Chondrocyte (in vitro differentiated cells): ENCODE measurements at regions not wholly inside any gene's neighbourhood (a gene's known extent, or its start where the extent isn't known, plus 50 kb on each side); places are given as distances from the start of the nearest gene placed in this dataset.

Experiments used
- DNase-seq: peaks from one replicate; pipeline ENCODE4 v3.0.0; 2021; ENCODE audit warnings: mixed read lengths, low spot score
- H3K27ac Mint-ChIP-seq: one replicate; pipeline ENCODE4 v1.8.0; 2021; ENCODE audit warnings: mild to moderate bottlenecking, moderate library complexity, mixed read lengths; ENCODE audit not compliant: unreplicated experiment
- H3K27me3 Mint-ChIP-seq: 2 replicates; pipeline ENCODE4 v1.8.0; 2021; ENCODE audit warnings: low read depth, mixed read lengths
- H3K36me3 Mint-ChIP-seq: 2 replicates; pipeline ENCODE4 v1.8.0; 2021; ENCODE audit warnings: low read depth, mixed read lengths
- H3K4me1 Mint-ChIP-seq: 2 replicates; pipeline ENCODE4 v1.8.0; 2021; ENCODE audit warnings: low read depth, mild to moderate bottlenecking, mixed read lengths
- H3K4me3 Mint-ChIP-seq: one replicate; pipeline ENCODE4 v1.8.0; 2021; ENCODE audit warnings: mild to moderate bottlenecking, moderate library complexity, mixed read lengths; ENCODE audit not compliant: unreplicated experiment
- H3K9me3 Mint-ChIP-seq: 2 replicates; pipeline ENCODE4 v1.8.0; 2021; ENCODE audit warnings: low read depth, mixed read lengths
- TF ChIP-seq, protein P1 (sequence below): fragments of 200-600 bp; sonication (generic); IDR thresholded peaks from 2 replicates; pipeline ENCODE4 v1.5.0; 2021; ENCODE audit warnings: antibody characterized with exemption, mild to moderate bottlenecking, moderate library complexity

DNA sequence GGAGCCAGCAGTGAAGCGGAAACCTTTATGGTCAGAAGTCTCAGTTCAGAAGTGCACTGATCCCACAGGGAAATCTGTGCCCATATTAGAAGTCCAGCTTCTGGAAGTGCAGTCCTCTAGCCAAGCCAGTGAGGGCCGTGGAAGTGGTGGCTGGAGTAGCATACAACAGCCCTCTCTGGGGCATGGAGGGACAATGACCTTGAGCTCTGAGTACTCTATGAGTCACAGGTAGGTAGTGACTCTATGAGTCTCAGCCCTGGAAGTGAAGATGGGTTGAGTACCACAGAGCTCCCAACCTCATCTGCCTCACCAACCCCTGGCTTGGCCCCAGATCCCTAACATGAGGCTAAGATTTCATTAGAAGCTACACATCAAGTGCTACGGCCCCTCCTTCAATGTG is 205.9 kb upstream of the PPP2R3A start:
- no peaks in the 10 kb centered on the region for H3K27me3 Mint-ChIP-seq

DNA sequence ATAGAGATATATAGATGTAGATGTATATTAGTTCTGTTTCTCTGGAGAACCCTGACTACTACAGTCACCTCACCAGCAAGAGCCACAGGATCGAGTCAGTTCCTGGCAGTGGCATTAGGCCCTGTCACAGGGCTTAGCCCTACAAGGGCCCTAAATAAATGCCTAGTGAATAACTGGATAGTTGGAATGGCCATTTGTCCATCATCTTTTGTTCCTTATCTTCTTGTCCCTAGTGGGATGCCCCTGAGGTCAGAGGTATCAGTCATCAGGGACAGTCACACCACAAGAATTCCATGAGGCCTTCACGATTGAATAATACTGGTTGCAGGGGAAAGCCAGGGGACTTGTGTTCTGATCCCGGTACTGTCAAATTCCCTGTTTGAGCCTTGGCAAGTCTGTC is 204.9 kb upstream of the PPP2R3A start:
- no peak overlapping the region for H3K4me3 Mint-ChIP-seq
- H3K27me3 Mint-ChIP-seq = no peaks in the 10 kb centered on the region
- no peak overlapping the region for H3K27ac Mint-ChIP-seq
- TF ChIP-seq, protein P1, sequence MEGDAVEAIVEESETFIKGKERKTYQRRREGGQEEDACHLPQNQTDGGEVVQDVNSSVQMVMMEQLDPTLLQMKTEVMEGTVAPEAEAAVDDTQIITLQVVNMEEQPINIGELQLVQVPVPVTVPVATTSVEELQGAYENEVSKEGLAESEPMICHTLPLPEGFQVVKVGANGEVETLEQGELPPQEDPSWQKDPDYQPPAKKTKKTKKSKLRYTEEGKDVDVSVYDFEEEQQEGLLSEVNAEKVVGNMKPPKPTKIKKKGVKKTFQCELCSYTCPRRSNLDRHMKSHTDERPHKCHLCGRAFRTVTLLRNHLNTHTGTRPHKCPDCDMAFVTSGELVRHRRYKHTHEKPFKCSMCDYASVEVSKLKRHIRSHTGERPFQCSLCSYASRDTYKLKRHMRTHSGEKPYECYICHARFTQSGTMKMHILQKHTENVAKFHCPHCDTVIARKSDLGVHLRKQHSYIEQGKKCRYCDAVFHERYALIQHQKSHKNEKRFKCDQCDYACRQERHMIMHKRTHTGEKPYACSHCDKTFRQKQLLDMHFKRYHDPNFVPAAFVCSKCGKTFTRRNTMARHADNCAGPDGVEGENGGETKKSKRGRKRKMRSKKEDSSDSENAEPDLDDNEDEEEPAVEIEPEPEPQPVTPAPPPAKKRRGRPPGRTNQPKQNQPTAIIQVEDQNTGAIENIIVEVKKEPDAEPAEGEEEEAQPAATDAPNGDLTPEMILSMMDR = no peak
- DNase-seq = no peak
- no peaks in the 10 kb centered on the region for H3K4me1 Mint-ChIP-seq
- H3K36me3 Mint-ChIP-seq = no peaks in the 10 kb centered on the region
- no peaks in the 10 kb centered on the region for H3K9me3 Mint-ChIP-seq

More for the DNA sequence above, 205.9 kb upstream of the PPP2R3A start:
- Mint-ChIP-seq H3K36me3 (no peaks in the 10 kb centered on the region), H3K4me1 (no peaks in the 10 kb centered on the region), H3K4me3 (no peak overlapping the region), H3K27ac (no peak overlapping the region), H3K9me3 (no peaks in the 10 kb centered on the region)
- TF ChIP-seq, protein P1 = no peak
- no peak for DNase-seq

DNA sequence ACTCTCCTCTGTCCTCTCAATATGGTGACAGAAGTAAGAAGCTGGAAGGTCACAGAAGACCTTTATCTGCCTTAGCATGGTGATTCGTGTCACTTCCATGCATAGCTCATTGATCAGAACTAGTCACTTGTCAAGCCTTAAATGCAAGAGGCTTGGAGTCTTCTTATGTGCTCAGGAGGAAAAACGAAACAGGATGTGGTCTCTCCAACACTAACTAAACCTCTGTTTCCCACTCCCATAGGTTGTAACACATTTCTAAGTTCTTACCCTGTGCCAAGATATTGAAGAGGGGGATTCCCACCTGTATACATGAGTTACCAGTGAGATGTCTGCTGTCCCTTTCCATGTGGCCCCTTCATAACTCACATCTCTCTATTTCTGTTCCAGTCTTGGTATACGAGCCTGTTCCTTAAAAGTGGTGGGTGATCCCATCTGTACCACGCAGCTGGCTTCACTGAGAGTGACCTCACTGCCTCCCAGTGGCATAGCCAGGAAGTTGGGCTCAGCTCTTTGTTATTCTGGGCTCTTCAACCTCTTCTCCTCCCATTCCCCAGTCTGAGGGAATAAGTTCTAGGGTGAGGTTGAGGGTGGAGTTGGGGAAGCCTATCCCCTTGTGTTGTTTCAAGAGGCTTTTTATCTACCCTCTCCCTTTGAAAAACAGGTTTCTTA is 203.2 kb upstream of the PPP2R3A start:
- Mint-ChIP-seq H3K4me1 (no peaks in the 10 kb centered on the region), H3K27ac (no peak overlapping the region)
- DNase-seq = no peak

DNA sequence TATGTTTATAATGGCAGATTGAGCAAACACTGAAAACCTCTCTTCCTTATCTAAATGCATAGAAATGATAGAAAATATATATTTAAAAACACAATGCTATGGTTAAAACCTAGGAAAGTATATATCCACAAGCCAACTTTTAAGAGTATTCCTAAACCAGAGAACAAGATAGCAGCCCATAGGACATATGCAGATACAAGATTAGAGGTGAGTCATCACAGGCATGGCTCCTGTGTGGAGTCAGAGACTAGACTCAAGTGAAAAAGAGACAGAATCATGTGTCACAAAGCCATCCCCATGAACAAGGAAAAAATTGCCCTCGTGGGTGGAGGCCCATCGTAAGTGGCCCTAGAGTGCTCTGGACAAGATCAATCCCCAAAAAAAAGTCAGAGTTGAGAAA is 199.4 kb upstream of the PPP2R3A start:
- Mint-ChIP-seq H3K4me1 (no peaks in the 10 kb centered on the region), H3K27me3 (peaks cover 3% of the 10 kb centered on the region), H3K9me3 (no peaks in the 10 kb centered on the region), H3K4me3 (no peak overlapping the region), H3K36me3 (no peaks in the 10 kb centered on the region), H3K27ac (no peak overlapping the region)
- DNase-seq = no peak
- TF ChIP-seq, protein P1 = no peak

More for the DNA sequence above, 203.2 kb upstream of the PPP2R3A start:
- H3K36me3 Mint-ChIP-seq = no peaks in the 10 kb centered on the region
- TF ChIP-seq, protein P1 = no peak
- peaks cover 1% of the 10 kb centered on the region for H3K27me3 Mint-ChIP-seq
- H3K4me3 Mint-ChIP-seq = no peak overlapping the region
- no peaks in the 10 kb centered on the region for H3K9me3 Mint-ChIP-seq

DNA sequence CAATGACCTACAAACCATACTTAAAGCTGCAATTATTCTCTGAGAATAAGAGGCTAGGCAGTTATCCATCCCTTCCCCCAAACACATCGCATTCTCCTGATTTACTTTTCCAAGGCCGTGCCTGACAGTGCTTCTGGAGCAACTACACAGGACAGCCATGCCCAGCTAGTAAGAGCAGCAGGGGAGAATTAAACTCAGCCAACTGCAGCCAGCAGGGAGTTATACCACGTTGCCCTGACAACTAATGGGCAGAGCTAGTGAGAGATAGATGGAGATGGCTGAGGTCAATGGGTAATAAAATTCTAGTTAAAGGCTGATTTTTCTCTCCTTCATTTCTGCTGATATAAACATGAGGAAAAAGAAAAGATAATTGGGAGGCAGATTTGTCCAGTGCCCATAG is 193.8 kb upstream of the PPP2R3A start:
- Mint-ChIP-seq H3K4me1 (no peaks in the 10 kb centered on the region), H3K36me3 (no peaks in the 10 kb centered on the region), H3K4me3 (no peak overlapping the region), H3K27me3 (peaks cover 6% of the 10 kb centered on the region), H3K9me3 (peaks cover 14% of the 10 kb centered on the region), H3K27ac (no peak overlapping the region)
- TF ChIP-seq, protein P1 = no peak
- DNase-seq = no peak
